Tibial artery (tissue), 4 donors: ENCODE measurements at regions not wholly inside any gene's neighbourhood (a gene's known extent, or its start where the extent isn't known, plus 50 kb on each side); places are given as distances from the start of the nearest gene placed in this dataset.

Experiments
- DNase-seq, 2 donors: peaks; one replicate each; pipeline ENCODE4 v3.0.0-alpha.2; 2019
- H3K27ac ChIP-seq, 2 donors: fragments of 200-600 bp; sonication (generic) in 1 of 2; 1 replicate in 1 of 2; 2 replicates in 1 of 2; pipeline ENCODE4 v1.5.1; 2018 to 2019; ENCODE audit warnings: mild to moderate bottlenecking in 1 of 2
- H3K27me3 ChIP-seq, 2 donors: fragments of 200-600 bp; sonication (generic) in 1 of 2; one replicate each; pipeline versions ENCODE4 v1.5.1 to v1.6.0; 2016 to 2019
- H3K36me3 ChIP-seq, 3 donors: fragments of 200-600 bp; sonication (generic) in 2 of 3; one replicate each; pipeline ENCODE4 v1.5.1; 2016 to 2019; ENCODE audit warnings: mild to moderate bottlenecking in 2 of 3
- H3K4me1 ChIP-seq, 4 donors: fragments of 200-600 bp; sonication (generic) in 2 of 4; 1 replicate in 3 of 4; 2 replicates in 1 of 4; pipeline ENCODE4 v1.5.1; 2016 to 2019
- H3K4me3 ChIP-seq, 2 donors: fragments of 200-600 bp; sonication (generic) in 1 of 2; 1 replicate in 1 of 2; 2 replicates in 1 of 2; pipeline ENCODE4 v1.5.1; 2018 to 2019; ENCODE audit warnings: mild to moderate bottlenecking in 2 of 2
- H3K9me3 ChIP-seq, 3 donors: fragments of 200-600 bp; sonication (generic) in 1 of 3; one replicate each; pipeline ENCODE4 v1.5.1; 2016 to 2019
- CTCF ChIP-seq, 2 experiments: fragments of 200-600 bp in 1 of 2; fragments of 450-650 bp in 1 of 2; IDR thresholded peaks; one replicate each; pipeline ENCODE4 v1.5.1; 2017 to 2019; ENCODE audit warnings: antibody characterized with exemption in 2 of 2, mild to moderate bottlenecking in 1 of 2, moderate library complexity in 1 of 2
- intact Hi-C: fragments of 100-400 bp; cut with DNase I; formaldehyde crosslinking; loops from one replicate; pipeline ENCODE4 v1.15.0; 2023; ENCODE audit warnings: low total_unique reads

DNA sequence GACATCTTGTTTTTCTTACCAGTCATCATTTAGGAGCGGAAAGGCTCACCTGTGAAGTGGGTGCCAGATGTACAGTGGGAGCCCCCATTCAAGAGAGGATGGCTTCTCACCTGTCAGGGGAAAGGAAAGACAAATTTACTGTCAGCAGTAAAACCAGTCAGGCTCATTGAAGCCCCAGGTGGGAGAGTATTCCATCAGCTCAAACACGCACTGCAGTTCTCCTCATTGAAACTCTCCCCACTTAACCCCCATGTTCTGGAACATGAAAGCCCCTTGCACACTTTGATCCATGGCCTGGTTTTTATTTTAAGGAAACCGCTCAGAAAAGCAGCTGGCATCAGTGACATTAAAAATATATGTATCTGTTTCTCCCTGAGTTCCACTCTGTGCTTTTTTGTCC is 401.1 kb upstream of the ZNF507 start:
- no peak overlapping the region for H3K4me3 ChIP-seq
- no peaks in the 10 kb centered on the region for H3K4me1 ChIP-seq
- no peak for TF ChIP-seq CTCF (IDR thresholded peaks at IDR 0.05)
- DNase-seq: no peak
- no peaks in the 10 kb centered on the region for H3K9me3 ChIP-seq
- intact Hi-C loops: no loop called here
- H3K27ac ChIP-seq: no peak overlapping the region
- no peaks in the 10 kb centered on the region for H3K36me3 ChIP-seq
- no peaks in the 10 kb centered on the region for H3K27me3 ChIP-seq

- no peak overlapping the region for H3K4me3 ChIP-seq
- TF ChIP-seq CTCF (IDR thresholded peaks at IDR 0.05): no peak
- no peak overlapping the region for H3K27ac ChIP-seq
- no peaks in the 10 kb centered on the region for H3K9me3 ChIP-seq
- H3K36me3 ChIP-seq: no peaks in the 10 kb centered on the region
- intact Hi-C loops: no loop called here
- H3K4me1 ChIP-seq: no peaks in the 10 kb centered on the region
- no peaks in the 10 kb centered on the region for H3K27me3 ChIP-seq
- no peak for DNase-seq
Measured at GRCh38 chr19:31946491-31946890, 398.9 kb upstream of the ZNF507 start.

DNA sequence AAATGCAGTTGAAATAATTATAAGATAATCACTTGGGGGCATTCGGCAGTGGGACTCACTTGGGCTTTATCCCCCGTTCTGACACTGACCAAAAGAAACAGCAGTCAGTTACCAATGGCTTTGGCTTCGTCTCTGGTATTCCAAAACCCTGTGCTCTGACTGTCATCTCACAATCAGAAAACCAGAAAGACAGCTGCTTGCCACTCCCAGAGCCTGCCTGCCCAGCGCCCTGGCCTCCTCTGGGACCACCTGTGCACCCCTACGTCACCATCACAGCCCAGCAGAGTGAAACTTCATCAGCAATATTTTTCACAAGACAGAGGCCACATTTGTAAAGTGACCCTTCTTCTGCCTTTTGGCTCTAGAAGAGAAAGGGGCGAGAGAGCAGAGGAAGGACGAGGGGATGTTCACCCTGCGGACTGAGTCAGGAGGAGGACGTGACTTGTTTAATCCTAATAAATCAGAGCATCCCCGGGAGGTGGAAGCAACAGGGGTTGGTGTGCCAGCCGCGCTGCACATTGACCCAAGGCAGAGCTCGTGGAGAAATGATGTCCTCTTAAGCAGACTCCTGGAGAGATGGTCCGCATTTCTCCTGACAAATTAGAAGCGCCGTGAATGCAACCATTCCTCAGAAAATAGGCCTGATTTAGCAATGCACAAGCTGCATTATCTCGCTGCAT is 397.8 kb upstream of the ZNF507 start:
- Histone ChIP-seq H3K9me3 (no peaks in the 10 kb centered on the region), H3K4me1 (no peaks in the 10 kb centered on the region), H3K4me3 (no peak overlapping the region), H3K27ac (no peak overlapping the region), H3K36me3 (no peaks in the 10 kb centered on the region), H3K27me3 (no peaks in the 10 kb centered on the region)
- DNase-seq: no peak
- intact Hi-C loops: no loop called here
- no peak for TF ChIP-seq CTCF (IDR thresholded peaks at IDR 0.05)

DNA sequence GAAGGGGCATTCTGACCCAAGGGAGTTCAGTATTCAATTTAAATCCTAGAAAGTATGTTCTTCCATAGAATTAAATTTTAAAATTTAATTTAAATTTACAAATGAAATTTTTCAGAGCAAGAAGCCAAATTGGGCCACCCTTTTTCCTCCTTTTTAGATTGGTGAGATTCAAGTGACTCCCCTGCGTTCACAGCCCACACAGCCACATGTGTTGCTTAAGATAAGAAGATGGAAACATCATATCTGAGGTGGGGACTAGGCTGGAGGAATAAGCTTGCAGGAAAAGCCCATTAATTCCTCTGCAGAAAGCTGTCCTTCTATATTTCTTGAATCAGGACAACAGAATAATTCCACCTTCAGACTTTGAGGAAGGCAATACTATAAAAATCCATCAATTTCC is 392.7 kb upstream of the ZNF507 start:
- TF ChIP-seq CTCF (IDR thresholded peaks at IDR 0.05): no peak
- H3K4me1 ChIP-seq: no peaks in the 10 kb centered on the region
- no peaks in the 10 kb centered on the region for H3K27me3 ChIP-seq
- no peaks in the 10 kb centered on the region for H3K9me3 ChIP-seq
- H3K36me3 ChIP-seq: no peaks in the 10 kb centered on the region
- H3K4me3 ChIP-seq: no peak overlapping the region
- no peak for DNase-seq
- intact Hi-C loops: no loop called here
- H3K27ac ChIP-seq: no peak overlapping the region

GRCh38 chr19:31955061-31955460 is 390.3 kb upstream of the ZNF507 start:
- Histone ChIP-seq H3K27me3 (no peaks in the 10 kb centered on the region), H3K4me1 (no peaks in the 10 kb centered on the region), H3K4me3 (no peak overlapping the region), H3K27ac (no peak overlapping the region), H3K9me3 (no peaks in the 10 kb centered on the region), H3K36me3 (no peaks in the 10 kb centered on the region)
- no peak for TF ChIP-seq CTCF (IDR thresholded peaks at IDR 0.05)
- intact Hi-C loops: no loop called here
- DNase-seq: no peak

DNA sequence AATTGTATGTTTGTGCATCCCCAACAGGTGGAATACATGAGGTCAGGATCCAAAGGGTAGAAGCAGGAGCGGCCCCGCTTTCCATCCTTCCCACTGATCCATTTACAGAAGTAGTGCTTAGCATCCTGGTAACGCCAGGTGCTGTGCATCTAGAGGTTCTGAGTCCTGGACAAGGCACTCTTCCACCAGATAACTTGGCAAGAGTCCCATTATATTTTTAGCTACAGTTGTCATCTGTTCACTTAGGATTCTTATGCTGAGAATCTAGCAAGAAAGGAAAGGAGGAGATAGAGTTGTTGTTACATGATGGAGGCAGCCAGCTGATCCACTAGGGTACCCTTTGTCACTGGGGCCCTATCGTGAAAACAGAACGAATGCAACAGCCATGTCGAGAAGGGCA is 389.5 kb upstream of the ZNF507 start:
- DNase-seq: no peak
- Histone ChIP-seq H3K9me3 (no peaks in the 10 kb centered on the region), H3K4me1 (no peaks in the 10 kb centered on the region), H3K27me3 (no peaks in the 10 kb centered on the region), H3K27ac (no peak overlapping the region), H3K36me3 (no peaks in the 10 kb centered on the region), H3K4me3 (no peak overlapping the region)
- intact Hi-C loops: no loop called here
- TF ChIP-seq CTCF (IDR thresholded peaks at IDR 0.05): no peak
